AG09319 (cell line): ENCODE measurements at regions not wholly inside any gene's neighbourhood (a gene's known extent, or its start where the extent isn't known, plus 50 kb on each side); places are given as distances from the start of the nearest gene placed in this dataset.

Experiments used
- DNase-seq: peaks from one replicate; pipeline ENCODE4 v3.0.0-alpha.2; 2010; ENCODE audit warnings: low read depth; ENCODE audit errors: extremely low read depth
- CTCF ChIP-seq: IDR thresholded peaks from 2 replicates; pipeline ENCODE4 v1.5.1; 2011; ENCODE audit warnings: low read depth, mild to moderate bottlenecking, inconsistent platforms, low read length, moderate library complexity

DNA sequence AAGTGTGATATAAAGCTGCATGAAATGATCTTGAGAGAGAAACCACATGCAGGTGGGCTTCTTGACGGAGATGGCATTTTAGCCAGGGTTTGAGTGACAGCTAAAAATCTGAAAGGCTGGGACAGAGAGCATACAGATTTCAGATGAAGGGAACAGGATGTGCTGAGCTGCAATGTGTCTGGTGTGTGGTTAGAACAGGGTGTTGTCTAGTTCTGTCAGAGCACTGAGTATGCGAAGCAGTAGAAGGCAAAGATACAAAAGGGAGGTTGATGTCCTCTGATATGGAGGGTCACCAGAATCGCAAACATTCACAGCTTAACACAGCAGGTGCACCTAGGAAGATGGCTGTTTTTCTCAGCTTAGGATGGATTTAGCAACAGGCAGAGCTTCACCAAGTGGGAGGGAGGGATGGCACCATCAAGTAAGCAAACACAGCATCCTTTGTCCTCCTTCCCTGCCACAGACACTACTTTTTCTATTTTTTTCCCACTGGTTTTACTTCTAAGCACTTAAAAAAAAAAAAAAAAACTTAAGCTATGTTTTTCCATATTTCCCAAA is 182.5 kb downstream of the TMX3 start:
- TF ChIP-seq CTCF: no peak
- no peak for DNase-seq

DNA sequence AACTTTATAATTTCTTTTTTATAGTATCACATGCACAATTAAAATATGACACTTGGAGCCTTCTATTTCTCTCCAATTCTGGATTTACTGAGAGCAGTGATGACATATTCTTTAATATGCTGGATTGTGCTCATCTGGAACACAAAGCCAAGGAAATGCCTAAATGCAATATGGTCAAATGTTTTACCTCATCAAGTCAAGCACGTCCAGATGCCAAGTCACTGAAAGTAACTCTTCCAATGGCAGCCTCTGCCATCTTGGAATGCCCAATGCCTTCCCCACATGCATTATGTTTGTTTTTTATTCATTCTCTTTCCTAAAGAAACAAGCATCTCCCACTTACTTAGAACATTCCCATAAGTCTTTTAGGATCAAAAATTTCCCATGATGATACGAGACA is 189.8 kb downstream of the TMX3 start:
- TF ChIP-seq CTCF: no peak
- no peak for DNase-seq

DNA sequence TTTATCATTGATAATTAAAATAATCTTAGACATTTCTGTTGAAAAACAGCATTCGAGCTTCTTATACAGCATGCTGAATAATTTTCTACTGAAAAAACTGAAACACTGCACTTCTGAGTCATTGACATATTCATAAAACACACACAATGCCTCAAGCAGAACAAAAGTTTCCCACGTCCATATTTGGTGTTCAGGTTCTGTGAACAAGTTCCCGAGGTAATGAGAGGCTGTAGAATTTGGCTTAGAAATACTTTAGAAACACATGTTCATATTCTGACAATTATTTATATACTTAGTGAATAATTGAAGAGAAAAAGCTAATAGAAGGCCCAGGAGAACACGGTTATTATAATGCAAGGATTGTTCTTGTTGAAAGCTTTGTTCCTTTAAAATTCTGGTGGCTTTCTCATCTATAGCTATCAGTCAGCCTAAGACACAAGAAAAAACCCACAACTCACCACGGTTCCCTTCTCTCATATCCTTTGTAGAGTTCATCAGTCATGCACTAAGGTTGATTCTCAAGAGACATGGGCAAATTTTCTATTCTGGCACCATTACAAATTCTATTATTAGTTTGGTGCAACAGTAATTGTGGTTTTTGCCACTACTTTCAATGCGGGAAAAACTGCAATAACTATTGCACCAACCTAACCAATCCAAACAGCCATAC is 194.4 kb downstream of the TMX3 start:
- TF ChIP-seq CTCF: no peak
- no peak for DNase-seq

DNA sequence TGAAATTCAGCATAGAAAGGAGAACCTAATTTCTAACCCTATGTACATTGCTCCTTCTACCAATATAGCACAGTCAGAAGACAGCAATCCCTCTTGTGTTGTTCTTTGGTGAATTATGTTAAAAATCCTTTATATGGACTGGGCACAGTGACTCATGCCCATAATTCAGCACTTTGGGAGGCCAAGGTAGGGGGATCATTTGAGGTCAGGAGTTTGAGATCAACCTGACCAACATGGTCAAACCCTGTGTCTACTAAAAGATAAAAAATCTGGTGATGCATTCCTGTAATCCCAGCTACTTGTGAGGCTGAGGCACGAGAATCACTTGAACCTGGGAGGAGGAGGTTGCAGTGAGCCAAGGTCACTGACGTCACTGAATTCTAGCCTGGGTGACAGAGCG is 195.6 kb downstream of the TMX3 start:
- no peak for TF ChIP-seq CTCF
- no peak for DNase-seq

- DNase-seq: no peak
- TF ChIP-seq CTCF: no peak
Measured at GRCh38 chr18:68509902-68510301, 205.0 kb downstream of the TMX3 start.

DNA sequence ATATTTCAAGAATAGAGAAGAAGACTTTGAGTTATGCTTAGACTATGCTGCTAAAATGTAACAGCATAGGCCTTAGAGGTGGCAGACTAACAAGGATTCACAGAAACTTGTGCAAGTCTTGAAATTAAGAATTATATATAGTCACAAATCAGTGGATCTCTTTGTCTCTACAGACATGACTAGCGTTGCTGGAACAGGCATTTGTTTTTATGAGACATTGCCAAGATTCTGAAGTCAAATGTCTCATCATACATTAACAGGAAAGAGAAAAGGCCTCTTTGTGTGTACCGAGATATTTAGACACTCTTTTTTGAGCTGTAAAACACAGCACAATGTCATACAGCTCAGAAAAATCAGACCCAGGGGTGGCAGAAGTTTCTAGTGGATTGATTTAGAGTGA is 207.1 kb downstream of the TMX3 start:
- no peak for DNase-seq
- no peak for TF ChIP-seq CTCF

GRCh38 chr18:68505178-68505574 is 209.7 kb downstream of the TMX3 start:
- no peak for TF ChIP-seq CTCF

More at GRCh38 chr18:68505178-68505574, 209.7 kb downstream of the TMX3 start:
- DNase-seq: no peak
